EL (cell line): ENCODE measurements at regions not wholly inside any gene's neighbourhood (a gene's known extent, or its start where the extent isn't known, plus 50 kb on each side); places are given as distances from the start of the nearest gene placed in this dataset.
"Not testable (repeated sequence)": the region's sequence is repeated elsewhere in the genome, so short reads cannot be mapped to it uniquely, and the experiment has no call there.

ENCODE experiments used
- DNase-seq: peaks from one replicate; pipeline ENCODE4 v3.0.0-alpha.2; 2016

GRCh38 chr1:168826269-168826668 lies 97.3 kb upstream of the DPT start:
- DNase-seq, result no peak

GRCh38 chr1:168827557-168827956 lies 98.6 kb upstream of the DPT start:
- no peak for DNase-seq

- no peak for DNase-seq
Measured at GRCh38 chr1:168829876-168830275, 100.9 kb upstream of the DPT start.

- no peak for DNase-seq
Measured at GRCh38 chr1:168830562-168830961, 101.6 kb upstream of the DPT start.

GRCh38 chr1:168832661-168833060 lies 103.7 kb upstream of the DPT start:
- no peak for DNase-seq

GRCh38 chr1:168833362-168833761 lies 104.4 kb upstream of the DPT start:
- no peak for DNase-seq

- no peak for DNase-seq
Measured at GRCh38 chr1:168833801-168834224, 104.8 kb upstream of the DPT start.

- DNase-seq, result no peak
Measured at GRCh38 chr1:168834225-168834872, 105.3 kb upstream of the DPT start.

GRCh38 chr1:168835176-168835575 lies 106.2 kb upstream of the DPT start:
- no peak for DNase-seq

- no peak for DNase-seq
Measured at GRCh38 chr1:168835791-168836190, 106.8 kb upstream of the DPT start.

GRCh38 chr1:168836469-168836868 lies 107.5 kb upstream of the DPT start:
- DNase-seq, result no peak

GRCh38 chr1:168837230-168837629 lies 108.2 kb upstream of the DPT start:
- not testable (repeated sequence) for DNase-seq

GRCh38 chr1:168842306-168842705 lies 113.3 kb upstream of the DPT start:
- DNase-seq, result no peak

GRCh38 chr1:168842916-168843315 lies 113.9 kb upstream of the DPT start:
- DNase-seq, result no peak

GRCh38 chr1:168843401-168843800 lies 114.4 kb upstream of the DPT start:
- no peak for DNase-seq

GRCh38 chr1:168843950-168844349 lies 114.9 kb upstream of the DPT start:
- DNase-seq, result no peak

GRCh38 chr1:168845140-168845539 lies 116.1 kb upstream of the DPT start:
- no peak for DNase-seq

GRCh38 chr1:168848051-168848450 lies 119.0 kb upstream of the DPT start:
- no peak for DNase-seq

- no peak for DNase-seq
Measured at GRCh38 chr1:168861421-168862004, 132.5 kb upstream of the DPT start.

- DNase-seq, result no peak
Measured at GRCh38 chr1:168863772-168864171, 134.8 kb upstream of the DPT start.

GRCh38 chr1:168864266-168864665 lies 135.3 kb upstream of the DPT start:
- no peak for DNase-seq

GRCh38 chr1:168865850-168866620 lies 137.0 kb upstream of the DPT start:
- DNase-seq, result no peak

GRCh38 chr1:168867941-168868634 lies 139.1 kb upstream of the DPT start:
- no peak for DNase-seq

GRCh38 chr1:168871531-168871930 lies 142.5 kb upstream of the DPT start:
- no peak for DNase-seq
